Ishikawa (cell line): ENCODE measurements at regions not wholly inside any gene's neighbourhood (a gene's known extent, or its start where the extent isn't known, plus 50 kb on each side); places are given as distances from the start of the nearest gene placed in this dataset.

Experiments
- CEBPB ChIP-seq: IDR thresholded peaks from 2 replicates; pipeline ENCODE4 v1.6.1; 2012
- CREB1 ChIP-seq: IDR thresholded peaks from 2 replicates; pipeline ENCODE4 v1.6.1; 2012; ENCODE audit warnings: low read depth
- EGR1 ChIP-seq: IDR thresholded peaks from 2 replicates; pipeline ENCODE4 v1.6.1; 2012
- EP300 ChIP-seq: IDR thresholded peaks from 2 replicates; pipeline ENCODE4 v1.6.1; 2012; ENCODE audit warnings: borderline replicate concordance
- FOXM1 ChIP-seq: IDR thresholded peaks from 2 replicates; pipeline ENCODE4 v1.6.1; 2012; ENCODE audit warnings: low read depth, borderline replicate concordance
- NFIC ChIP-seq: IDR thresholded peaks from 2 replicates; pipeline ENCODE4 v1.6.1; 2012
- RAD21 ChIP-seq: IDR thresholded peaks from 2 replicates; pipeline ENCODE4 v1.6.1; 2012; ENCODE audit warnings: low read depth
- TAF1 ChIP-seq: IDR thresholded peaks from 2 replicates; pipeline ENCODE4 v1.6.1; 2012; ENCODE audit warnings: low read depth, mild to moderate bottlenecking
- TCF12 ChIP-seq: IDR thresholded peaks from 2 replicates; pipeline ENCODE4 v1.6.1; 2012; ENCODE audit warnings: low read depth
- TEAD4 ChIP-seq: IDR thresholded peaks from 2 replicates; pipeline ENCODE4 v1.6.1; 2012
- YY1 ChIP-seq: IDR thresholded peaks from 2 replicates; pipeline ENCODE4 v1.6.1; 2012; ENCODE audit warnings: low read depth
- ZBTB7A ChIP-seq: IDR thresholded peaks from 2 replicates; pipeline ENCODE4 v1.6.1; 2012; ENCODE audit warnings: low read depth
- TF ChIP-seq, protein P1 (sequence below): IDR thresholded peaks from 2 replicates; pipeline ENCODE4 v1.6.1; 2012
- TF ChIP-seq, protein P2 (sequence below): IDR thresholded peaks from 2 replicates; pipeline ENCODE4 v1.6.1; 2012; ENCODE audit warnings: low read depth, mild to moderate bottlenecking
- TF ChIP-seq, protein P3 (sequence below): IDR thresholded peaks from 2 replicates; pipeline ENCODE4 v1.6.1; 2012

DNA sequence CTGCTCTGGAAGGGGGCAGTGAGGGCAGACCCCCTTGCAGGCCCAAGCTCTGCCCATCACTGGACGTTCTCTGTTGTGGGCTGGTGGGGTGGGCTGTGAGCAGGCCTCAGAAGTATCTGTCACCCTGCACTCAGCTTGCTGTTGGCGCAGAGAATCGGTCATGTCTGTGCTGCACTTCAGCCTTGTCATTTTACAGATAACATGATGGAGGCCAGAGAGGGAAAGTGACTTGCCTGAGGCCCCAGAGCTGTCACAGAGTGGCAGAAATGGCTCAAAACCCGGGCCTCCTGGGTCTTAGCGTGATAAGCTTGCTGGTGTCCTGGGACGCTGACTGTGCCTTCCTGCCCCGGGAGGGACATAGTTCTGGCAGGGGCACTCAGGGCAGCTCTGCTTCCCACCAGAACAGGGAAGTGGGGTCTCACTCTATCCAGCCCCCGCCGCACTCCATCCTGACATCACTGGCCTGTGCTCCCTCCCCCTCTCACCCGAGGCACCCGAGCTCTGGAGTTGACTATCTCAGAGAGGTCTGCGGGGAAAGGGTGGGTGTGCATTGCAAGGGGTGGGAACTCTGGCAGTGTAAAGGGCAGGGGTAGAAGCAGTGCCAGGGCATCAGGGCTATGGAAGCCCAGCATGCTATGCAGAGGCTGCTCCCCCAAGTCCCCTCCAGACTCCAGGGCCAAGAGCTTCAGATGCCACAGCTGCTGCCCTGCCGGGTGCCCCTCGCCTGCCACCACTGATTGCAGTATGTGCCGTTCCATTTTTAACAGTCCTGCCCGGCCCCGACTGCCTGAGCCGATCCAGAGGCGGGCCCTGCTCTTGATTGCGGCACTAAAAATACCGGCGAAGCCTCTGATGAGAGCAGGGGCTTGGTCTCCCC lies 50.4 kb upstream of the NECTIN1 start:
- no peak for TF ChIP-seq CREB1
- no peak for TF ChIP-seq ZBTB7A
- TF ChIP-seq, protein P1, sequence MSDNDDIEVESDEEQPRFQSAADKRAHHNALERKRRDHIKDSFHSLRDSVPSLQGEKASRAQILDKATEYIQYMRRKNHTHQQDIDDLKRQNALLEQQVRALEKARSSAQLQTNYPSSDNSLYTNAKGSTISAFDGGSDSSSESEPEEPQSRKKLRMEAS, result no peak
- TF ChIP-seq FOXM1, result no peak
- TF ChIP-seq RAD21, result no peak
- no peak for TF ChIP-seq TCF12
- TF ChIP-seq, protein P2, sequence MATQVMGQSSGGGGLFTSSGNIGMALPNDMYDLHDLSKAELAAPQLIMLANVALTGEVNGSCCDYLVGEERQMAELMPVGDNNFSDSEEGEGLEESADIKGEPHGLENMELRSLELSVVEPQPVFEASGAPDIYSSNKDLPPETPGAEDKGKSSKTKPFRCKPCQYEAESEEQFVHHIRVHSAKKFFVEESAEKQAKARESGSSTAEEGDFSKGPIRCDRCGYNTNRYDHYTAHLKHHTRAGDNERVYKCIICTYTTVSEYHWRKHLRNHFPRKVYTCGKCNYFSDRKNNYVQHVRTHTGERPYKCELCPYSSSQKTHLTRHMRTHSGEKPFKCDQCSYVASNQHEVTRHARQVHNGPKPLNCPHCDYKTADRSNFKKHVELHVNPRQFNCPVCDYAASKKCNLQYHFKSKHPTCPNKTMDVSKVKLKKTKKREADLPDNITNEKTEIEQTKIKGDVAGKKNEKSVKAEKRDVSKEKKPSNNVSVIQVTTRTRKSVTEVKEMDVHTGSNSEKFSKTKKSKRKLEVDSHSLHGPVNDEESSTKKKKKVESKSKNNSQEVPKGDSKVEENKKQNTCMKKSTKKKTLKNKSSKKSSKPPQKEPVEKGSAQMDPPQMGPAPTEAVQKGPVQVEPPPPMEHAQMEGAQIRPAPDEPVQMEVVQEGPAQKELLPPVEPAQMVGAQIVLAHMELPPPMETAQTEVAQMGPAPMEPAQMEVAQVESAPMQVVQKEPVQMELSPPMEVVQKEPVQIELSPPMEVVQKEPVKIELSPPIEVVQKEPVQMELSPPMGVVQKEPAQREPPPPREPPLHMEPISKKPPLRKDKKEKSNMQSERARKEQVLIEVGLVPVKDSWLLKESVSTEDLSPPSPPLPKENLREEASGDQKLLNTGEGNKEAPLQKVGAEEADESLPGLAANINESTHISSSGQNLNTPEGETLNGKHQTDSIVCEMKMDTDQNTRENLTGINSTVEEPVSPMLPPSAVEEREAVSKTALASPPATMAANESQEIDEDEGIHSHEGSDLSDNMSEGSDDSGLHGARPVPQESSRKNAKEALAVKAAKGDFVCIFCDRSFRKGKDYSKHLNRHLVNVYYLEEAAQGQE, result no peak
- no peak for TF ChIP-seq CEBPB
- TF ChIP-seq TAF1, result no peak
- no peak for TF ChIP-seq EGR1
- no peak for TF ChIP-seq EP300
- TF ChIP-seq TEAD4, result no peak
- TF ChIP-seq NFIC, result no peak
- no peak for TF ChIP-seq YY1
- TF ChIP-seq, protein P3, sequence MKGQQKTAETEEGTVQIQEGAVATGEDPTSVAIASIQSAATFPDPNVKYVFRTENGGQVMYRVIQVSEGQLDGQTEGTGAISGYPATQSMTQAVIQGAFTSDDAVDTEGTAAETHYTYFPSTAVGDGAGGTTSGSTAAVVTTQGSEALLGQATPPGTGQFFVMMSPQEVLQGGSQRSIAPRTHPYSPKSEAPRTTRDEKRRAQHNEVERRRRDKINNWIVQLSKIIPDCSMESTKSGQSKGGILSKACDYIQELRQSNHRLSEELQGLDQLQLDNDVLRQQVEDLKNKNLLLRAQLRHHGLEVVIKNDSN, result no peak
